Heart left ventricle (tissue), 16 donors: ENCODE measurements at regions not wholly inside any gene's neighbourhood (a gene's known extent, or its start where the extent isn't known, plus 50 kb on each side); places are given as distances from the start of the nearest gene placed in this dataset.
"Not testable (repeated sequence)": the region's sequence is repeated elsewhere in the genome, so short reads cannot be mapped to it uniquely, and the experiment has no call there.

Source experiments
- ATAC-seq, 4 donors: fragments of 200-7000 bp; cut with Tn5 transposase; one replicate each; pipeline ENCODE4 v1.9.1; 2020 to 2022; ENCODE audit warnings: moderate library complexity in 4 of 4, mild to moderate bottlenecking in 3 of 4, moderate number of reproducible peaks in 1 of 4
- DNase-seq, 5 donors: peaks; one replicate each; pipeline ENCODE4 v3.0.0-alpha.2; 2020
- H3K27ac ChIP-seq, 12 donors: fragments of 200-600 bp; sonication (generic) in 4 of 12; one replicate each; pipeline versions ENCODE4 v1.5.0 to v1.8.0; 2016 to 2022; ENCODE audit warnings: mild to moderate bottlenecking in 2 of 12
- H3K27me3 ChIP-seq, 9 donors: fragments of 200-600 bp; sonication (generic) in 2 of 9; one replicate each; pipeline versions ENCODE4 v1.5.1 to v1.8.0; 2016 to 2022; ENCODE audit warnings: mild to moderate bottlenecking in 3 of 9
- H3K36me3 ChIP-seq, 9 donors: fragments of 200-600 bp; sonication (generic) in 2 of 9; one replicate each; pipeline versions ENCODE4 v1.5.0 to v1.8.0; 2018 to 2022; ENCODE audit warnings: mild to moderate bottlenecking in 2 of 9
- H3K4me1 ChIP-seq, 12 donors: fragments of 200-600 bp; sonication (generic) in 4 of 12; one replicate each; pipeline versions ENCODE4 v1.5.0 to v1.8.0; 2016 to 2022; ENCODE audit warnings: mild to moderate bottlenecking in 3 of 12
- H3K4me3 ChIP-seq, 12 donors: fragments of 200-600 bp; sonication (generic) in 4 of 12; one replicate each; pipeline versions ENCODE4 v1.5.0 to v1.8.0; 2017 to 2022; ENCODE audit warnings: mild to moderate bottlenecking in 9 of 12, moderate library complexity in 4 of 12
- H3K9me3 ChIP-seq, 12 donors: fragments of 200-600 bp; sonication (generic) in 4 of 12; one replicate each; pipeline versions ENCODE4 v1.5.0 to v1.8.0; 2016 to 2022; ENCODE audit warnings: mild to moderate bottlenecking in 1 of 12
- POLR2A ChIP-seq, 2 donors: fragments of 450-650 bp; IDR thresholded peaks; one replicate each; pipeline ENCODE4 v1.6.1; 2017; ENCODE audit warnings: antibody characterized with exemption in 2 of 2, mild to moderate bottlenecking in 2 of 2, moderate library complexity in 2 of 2
- WGBS, 4 donors: extraction: QIAGEN DNeasy Blood & Tissue Kit in 2 of 4; methylation state at CpG; one replicate each; pipeline versions ENCODE4 v1.1.5 to v1.1.7; 2013 to 2018; 5-methylcytosine and 5-hydroxymethylcytosine counted together
- intact Hi-C, 10 donors: fragments of 100-400 bp; cut with DNase I; formaldehyde crosslinking; loops; one replicate each; pipeline versions ENCODE4 v1.11.1 to v1.14.2; 2022
- TF ChIP-seq, protein P1 (sequence below), 12 donors: fragments of 200-600 bp; sonication (generic) in 4 of 12; IDR thresholded peaks; one replicate each; pipeline versions ENCODE4 v1.5.0 to v1.8.0; 2018 to 2022; ENCODE audit warnings: antibody characterized with exemption in 12 of 12, mild to moderate bottlenecking in 5 of 12
- donor health status: ischemic (EF 13 %, LVEDD 7.1; RV severe dilation, severe dysfunction).
- donor health status: healthy with polysubstance abuse.
- donor health status: DM: no; HTN: yes; CAD: no.
- donor health status: DM: no; HTN: no; CAD: no.
- donor health status: ischemic (EF 25% LVEDD 6.9; RV normal size, moderate dysfunction).
- donor health status: ischemic (EF 25% LVEDD 5.7; RV mildly dilated, moderate dysfunction).
- donor health status: healthy.
- donor health status: DM: yes; HTN: yes; CAD: no.
- donor health status: ischemic (EF 35%, LVEDD 5.7; RV mildly dilated, moderate dysfunction).
- donor health status: nonischemic (EF 11% LVEDD 7.7; RV severe dilation, severe dysfunction).
- donor health status: DM: yes; HTN: yes; CAD: no.
- donor health status: PGD.
- donor health status: ischemic (EF 29% LVEDD 5.4; RV normal size, mild dysfunction).
- donor health status: nonischemic (EF 23%, LVEDD 6.1; RV moderate dilation, normal function).

DNA sequence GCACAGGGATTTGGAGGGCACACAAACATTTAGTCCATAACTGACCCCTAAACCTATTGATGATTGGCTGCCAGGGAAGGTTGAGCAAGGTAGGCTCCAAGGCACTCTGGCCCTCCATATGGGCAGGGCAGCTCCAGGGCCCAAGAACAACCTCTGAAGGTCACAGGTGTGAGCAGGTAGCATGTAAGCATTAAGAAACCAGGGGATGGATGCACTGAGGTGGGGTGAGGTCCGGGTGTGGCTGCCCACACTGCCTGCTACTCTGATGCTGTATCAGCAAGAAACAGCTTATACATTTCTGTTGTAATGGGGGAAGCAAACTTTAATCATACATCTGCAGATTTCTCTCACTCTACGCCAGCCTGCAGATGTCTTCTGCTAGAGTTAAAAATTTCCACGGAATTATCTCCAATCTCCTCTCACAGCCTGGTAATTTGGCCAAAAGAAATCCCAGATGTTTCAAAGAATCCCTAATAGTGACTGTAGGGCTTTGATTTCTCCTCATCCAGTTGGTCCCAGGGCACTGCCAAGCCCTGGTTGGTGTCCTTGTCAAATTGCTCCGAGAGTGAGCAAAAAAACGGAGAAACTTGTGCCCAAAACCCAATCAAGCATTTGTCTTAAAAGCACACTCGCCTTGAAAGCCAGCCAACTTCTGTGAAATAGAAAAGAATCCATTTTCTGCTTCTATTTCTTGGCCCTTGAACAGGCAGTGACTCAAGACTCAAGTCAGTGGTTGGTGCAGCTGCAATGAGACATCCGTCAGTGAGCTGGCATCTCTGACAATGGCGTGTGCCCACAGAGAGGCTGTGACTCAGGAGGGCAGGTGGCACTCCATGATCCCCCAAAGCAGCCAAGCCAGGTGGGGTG, 72.5 kb upstream of the MRI1 start:
- no peaks in the 10 kb centered on the region for H3K36me3 ChIP-seq
- no peak overlapping the region for H3K27ac ChIP-seq
- H3K4me1 ChIP-seq: no peaks in the 10 kb centered on the region
- intact Hi-C loops: no loop called here
- H3K27me3 ChIP-seq: peaks cover 0 to 30% (median 0%) of the 10 kb centered on the region in 9 donors
- 58 to 64% (median 62%) methylated on average over 8 of the region's 8 CpGs for WGBS, 4 donors
- DNase-seq (no peak), ATAC-seq (no peak)
- H3K4me3 ChIP-seq: no peak overlapping the region
- no peaks in the 10 kb centered on the region for H3K9me3 ChIP-seq
- TF ChIP-seq, protein P1, sequence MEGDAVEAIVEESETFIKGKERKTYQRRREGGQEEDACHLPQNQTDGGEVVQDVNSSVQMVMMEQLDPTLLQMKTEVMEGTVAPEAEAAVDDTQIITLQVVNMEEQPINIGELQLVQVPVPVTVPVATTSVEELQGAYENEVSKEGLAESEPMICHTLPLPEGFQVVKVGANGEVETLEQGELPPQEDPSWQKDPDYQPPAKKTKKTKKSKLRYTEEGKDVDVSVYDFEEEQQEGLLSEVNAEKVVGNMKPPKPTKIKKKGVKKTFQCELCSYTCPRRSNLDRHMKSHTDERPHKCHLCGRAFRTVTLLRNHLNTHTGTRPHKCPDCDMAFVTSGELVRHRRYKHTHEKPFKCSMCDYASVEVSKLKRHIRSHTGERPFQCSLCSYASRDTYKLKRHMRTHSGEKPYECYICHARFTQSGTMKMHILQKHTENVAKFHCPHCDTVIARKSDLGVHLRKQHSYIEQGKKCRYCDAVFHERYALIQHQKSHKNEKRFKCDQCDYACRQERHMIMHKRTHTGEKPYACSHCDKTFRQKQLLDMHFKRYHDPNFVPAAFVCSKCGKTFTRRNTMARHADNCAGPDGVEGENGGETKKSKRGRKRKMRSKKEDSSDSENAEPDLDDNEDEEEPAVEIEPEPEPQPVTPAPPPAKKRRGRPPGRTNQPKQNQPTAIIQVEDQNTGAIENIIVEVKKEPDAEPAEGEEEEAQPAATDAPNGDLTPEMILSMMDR (IDR thresholded peaks at IDR 0.05): no peak
- no peak for TF ChIP-seq POLR2A (IDR thresholded peaks at IDR 0.05)

DNA sequence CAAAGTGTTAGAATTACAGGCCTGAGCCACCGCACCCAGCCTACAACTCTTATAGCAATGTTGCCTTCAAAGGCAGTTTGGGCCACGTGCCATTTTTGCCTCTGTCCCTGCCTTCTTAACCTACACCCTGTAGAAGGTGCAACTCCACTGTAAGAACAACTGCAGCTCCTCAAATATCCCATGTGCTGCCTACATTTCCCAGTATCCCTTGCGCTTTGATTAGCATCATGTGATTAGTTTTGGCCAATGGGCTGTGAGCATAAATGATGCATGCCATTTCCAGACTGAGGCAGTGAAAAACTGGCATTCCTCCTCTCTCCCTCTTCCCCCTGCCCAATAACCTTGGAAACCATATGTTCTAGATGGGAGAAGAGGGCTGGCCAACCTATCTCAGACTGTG, 75.2 kb upstream of the MRI1 start:
- 69 to 82% (median 76%) methylated on average over 3 of the region's 3 CpGs for WGBS, 4 donors
- H3K4me1 ChIP-seq: no peaks in the 10 kb centered on the region

DNA sequence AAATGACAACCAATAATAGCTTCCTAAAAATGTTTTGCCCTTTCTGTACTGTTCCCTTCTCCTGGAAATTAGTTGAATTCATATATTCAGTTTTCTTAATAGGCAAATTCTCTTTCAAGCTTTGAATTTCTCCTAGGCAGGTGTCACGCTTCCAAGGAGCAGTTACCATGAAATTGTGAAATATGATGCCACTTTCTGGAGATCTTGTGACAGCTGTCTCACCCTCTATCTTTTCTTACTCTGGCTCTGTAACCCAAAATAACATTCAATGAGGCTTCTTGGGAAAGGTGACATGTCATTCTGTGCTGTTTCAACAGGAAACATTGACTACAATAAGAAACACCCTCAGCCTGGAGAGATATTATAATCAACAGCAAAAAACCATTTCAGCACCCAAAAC, 80.3 kb upstream of the MRI1 start:
- peaks cover 0 to 27% (median 19%) of the 10 kb centered on the region in 12 donors for H3K9me3 ChIP-seq
- WGBS, 4 donors: 75 to 87% (median 83%) methylated on average over 1 of the region's 1 CpG
- DNase-seq (no peak), ATAC-seq (no peak)
- H3K4me3 ChIP-seq: no peak overlapping the region
- H3K27me3 ChIP-seq: peaks cover 0 to 2% (median 0%) of the 10 kb centered on the region in 9 donors
- TF ChIP-seq POLR2A (IDR thresholded peaks at IDR 0.05): no peak
- TF ChIP-seq, protein P1 (IDR thresholded peaks at IDR 0.05): no peak
- H3K4me1 ChIP-seq: no peaks in the 10 kb centered on the region
- intact Hi-C loops: no loop called here
- H3K36me3 ChIP-seq: no peaks in the 10 kb centered on the region
- H3K27ac ChIP-seq: no peak overlapping the region

More for the DNA sequence above, 75.2 kb upstream of the MRI1 start:
- TF ChIP-seq POLR2A (IDR thresholded peaks at IDR 0.05): no peak
- TF ChIP-seq, protein P1 (IDR thresholded peaks at IDR 0.05): no peak
- no peak for ATAC-seq
- intact Hi-C loops: no loop called here
- Histone ChIP-seq H3K27me3 (peaks cover 0 to 20% (median 0%) of the 10 kb centered on the region in 9 donors), H3K36me3 (no peaks in the 10 kb centered on the region), H3K4me3 (no peak overlapping the region), H3K27ac (no peak overlapping the region), H3K9me3 (no peaks in the 10 kb centered on the region)
- no peak for DNase-seq

DNA sequence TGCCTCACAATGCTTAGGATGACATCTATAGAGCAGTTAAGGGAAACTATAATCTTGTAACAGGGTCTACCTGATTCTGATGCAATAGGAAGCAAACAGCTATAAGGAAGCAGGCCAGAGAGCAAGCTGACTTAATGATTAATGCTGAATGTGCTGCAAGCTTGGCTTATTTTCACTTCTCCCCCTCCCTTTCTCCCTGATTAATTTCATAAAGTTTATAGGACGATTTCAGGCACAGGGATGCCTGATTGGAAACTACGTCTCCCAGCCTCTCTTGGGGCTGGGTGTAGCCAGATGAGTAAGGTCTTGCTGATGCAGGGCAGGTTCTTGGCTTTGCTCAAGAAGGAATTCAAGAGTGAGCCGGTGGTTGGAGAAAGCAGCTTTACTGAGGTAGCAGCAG, 82.8 kb upstream of the MRI1 start:
- 71 to 79% (median 75%) methylated on average over 3 of the region's 3 CpGs for WGBS, 4 donors
- intact Hi-C loops: no loop called here
- H3K27me3 ChIP-seq: peaks cover 0 to 2% (median 0%) of the 10 kb centered on the region in 9 donors

DNA sequence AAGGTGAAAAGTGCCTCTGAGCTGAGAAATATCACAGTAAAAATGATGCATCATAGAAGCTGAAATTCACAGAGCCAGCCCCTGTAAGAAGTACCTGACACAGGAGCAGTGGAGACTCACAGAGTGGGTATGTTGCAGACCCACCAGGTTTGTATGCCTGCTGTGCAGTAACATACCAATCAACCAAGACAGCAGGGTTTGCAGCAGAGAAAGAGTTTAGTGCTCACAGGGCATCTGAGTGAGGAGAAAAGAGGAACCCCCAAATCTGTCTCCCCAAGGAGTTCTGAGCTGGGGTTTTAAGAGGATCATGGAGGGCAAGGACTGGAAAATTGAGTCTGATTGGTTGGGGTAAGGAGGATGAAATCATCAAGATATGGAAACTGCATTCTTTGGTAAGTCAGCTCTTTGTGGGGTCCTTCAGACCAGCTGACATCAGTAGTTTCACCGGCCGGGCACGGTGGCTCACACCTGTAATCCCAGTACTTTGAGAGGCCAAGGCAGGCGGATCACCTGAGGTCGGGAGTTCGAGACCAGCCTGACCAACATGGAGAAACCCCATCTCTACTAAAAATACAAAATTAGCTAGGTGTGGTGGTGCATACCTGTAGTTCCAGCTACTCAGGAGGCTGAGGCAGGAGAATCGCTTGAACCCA, 83.5 kb upstream of the MRI1 start:
- DNase-seq, H3K27ac ChIP-seq, H3K4me1 ChIP-seq, intact Hi-C loops, ATAC-seq, H3K27me3 ChIP-seq, H3K36me3 ChIP-seq, H3K4me3 ChIP-seq: not testable (repeated sequence)
- WGBS, 4 donors: 79 to 91% (median 87%) methylated on average over 7 of the region's 7 CpGs
- H3K9me3 ChIP-seq: peaks cover 0 to 38% (median 20%) of the 10 kb centered on the region in 12 donors

More for the DNA sequence above, 82.8 kb upstream of the MRI1 start:
- DNase-seq (no peak), ATAC-seq (no peak)
- Histone ChIP-seq H3K36me3 (no peaks in the 10 kb centered on the region), H3K27ac (no peak overlapping the region), H3K4me3 (no peak overlapping the region), H3K9me3 (peaks cover 0 to 38% (median 20%) of the 10 kb centered on the region in 12 donors), H3K4me1 (no peaks in the 10 kb centered on the region)
- TF ChIP-seq, protein P1 (IDR thresholded peaks at IDR 0.05): no peak
- no peak for TF ChIP-seq POLR2A (IDR thresholded peaks at IDR 0.05)

DNA sequence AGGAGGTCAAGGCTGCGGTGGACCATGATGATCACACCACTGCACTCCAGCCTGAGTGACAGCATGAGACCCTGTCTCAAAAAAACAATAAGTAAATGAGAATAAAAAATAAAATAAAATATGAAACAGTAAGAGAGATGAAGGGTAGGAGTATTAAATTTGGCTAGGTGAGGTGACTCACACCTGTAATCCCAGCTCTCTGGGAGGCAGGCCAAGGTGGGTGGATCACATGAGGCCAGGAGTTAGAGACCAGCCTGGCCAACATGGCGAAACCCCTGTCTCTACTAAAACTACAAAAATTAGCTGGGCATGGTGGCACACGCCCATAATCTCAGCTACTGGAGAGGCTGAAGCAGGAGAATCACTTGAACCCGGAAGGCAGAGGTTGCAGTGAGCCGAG, 87.4 kb upstream of the MRI1 start:
- WGBS, 4 donors: 78 to 93% (median 89%) methylated on average over 5 of the region's 5 CpGs
- ATAC-seq, H3K4me1 ChIP-seq, intact Hi-C loops, DNase-seq, H3K27ac ChIP-seq, H3K27me3 ChIP-seq, H3K36me3 ChIP-seq, H3K4me3 ChIP-seq: not testable (repeated sequence)
- H3K9me3 ChIP-seq: peaks cover 0 to 38% (median 21%) of the 10 kb centered on the region in 12 donors
